ENCODE measurements at regions not wholly inside any gene's neighbourhood (a gene's known extent, or its start where the extent isn't known, plus 50 kb on each side); places are given as distances from the start of the nearest gene placed in this dataset.

DNA sequence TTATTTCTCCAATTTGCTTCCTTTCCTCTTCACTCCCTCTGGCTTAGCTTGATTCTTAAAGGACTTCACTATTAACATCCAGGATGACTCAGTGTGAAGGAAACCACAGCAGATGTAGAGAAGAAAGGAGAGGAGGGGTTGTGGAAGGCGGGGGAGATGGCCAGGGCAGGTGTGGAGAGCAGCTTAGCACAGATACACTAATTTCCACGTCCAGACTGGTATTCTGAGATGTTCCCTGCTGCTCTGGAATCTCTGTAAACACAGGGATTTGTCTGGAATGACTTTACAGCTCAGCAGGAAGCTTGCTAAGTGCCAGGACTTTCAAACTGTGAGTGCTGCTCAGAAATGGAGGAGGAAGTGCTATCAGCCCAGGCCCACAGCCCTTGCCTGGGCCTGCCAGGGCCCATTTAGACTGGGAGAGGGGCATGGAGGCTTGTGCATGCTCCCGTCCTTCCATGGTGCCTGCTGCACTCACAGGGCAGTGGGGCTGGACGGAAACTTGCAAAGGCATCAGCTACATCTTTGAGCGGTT is 202.5 kb upstream of the DDHD1 start:
- peak overlapping the region; percentile 93 to 99 (median 97) for H3K27ac Mint-ChIP-seq
- no peaks in the 10 kb centered on the region for H3K9me3 ChIP-seq (ENCODE audit: control insufficient read depth, low read depth, low read length)
- H2BK5ac ChIP-seq (ENCODE audit: insufficient read length, low read length), result no peak overlapping the region
- H3K9me3 Mint-ChIP-seq, result peaks cover 0 to 11% of the 10 kb centered on the region in 2 experiments; a peak in 3 of 5 replicates
- no peak overlapping the region for H2BK15ac ChIP-seq (ENCODE audit: low read depth, low read length)
- no peak overlapping the region for H3K23ac ChIP-seq (ENCODE audit: insufficient read length, low read depth, low read length)
- no CpG with 5 or more reads among the region's 5 CpGs for WGBS (ENCODE audit: extremely low coverage, insufficient read length, low lambda C conversion rate)
- H3K23me2 ChIP-seq (ENCODE audit: insufficient read length, low read depth, low read length, poor library complexity, severe bottlenecking), result no peaks in the 10 kb centered on the region
- H2BK12ac ChIP-seq (ENCODE audit: insufficient read length, low read depth, low read length), result no peak overlapping the region
- peak overlapping the region; percentile 5 to 51; a peak in 4 of 5 replicates for H3K4me3 Mint-ChIP-seq
- peak overlapping the region; percentile 91 for H3K27ac ChIP-seq (ENCODE audit: insufficient read length, low read depth, low read length)
- H3K14ac ChIP-seq (ENCODE audit: insufficient read depth, low read length), result no peak overlapping the region
- H2AFZ ChIP-seq (ENCODE audit: low read length), result no peak overlapping the region
- no peak overlapping the region for H4K5ac ChIP-seq (ENCODE audit: insufficient read length, low read depth, low read length)
- no peaks in the 10 kb centered on the region for H3K27me3 Mint-ChIP-seq (ENCODE audit: low read depth)
- peak; percentile 88 for DNase-seq
- H3K27me3 ChIP-seq (ENCODE audit: insufficient read depth, low read length), result no peaks in the 10 kb centered on the region
- H2BK120ac ChIP-seq (ENCODE audit: low read depth, low read length, poor library complexity, severe bottlenecking), result no peak overlapping the region
- H4K91ac ChIP-seq (ENCODE audit: insufficient read length, low read depth, low read length), result no peak overlapping the region
- H3K4me2 ChIP-seq (ENCODE audit: insufficient read depth, insufficient read length, low read length), result no peak overlapping the region
- H3K9ac ChIP-seq (ENCODE audit: extremely low read depth, insufficient read length, low read length), result no peak overlapping the region
- H3K79me1 ChIP-seq (ENCODE audit: insufficient read depth, low read depth, low read length, poor library complexity, severe bottlenecking), result no peaks in the 10 kb centered on the region
- no peak overlapping the region for H4K8ac ChIP-seq (replicated peaks; ENCODE audit: insufficient read length, low read depth, low read length)
- peaks cover 2% of the 10 kb centered on the region; the same call in 1 of the 2 replicates for H3K4me1 ChIP-seq (ENCODE audit: insufficient read depth, low read length)
- peaks cover 38 to 39% of the 10 kb centered on the region in 2 experiments for H3K4me1 Mint-ChIP-seq
- no peaks in the 10 kb centered on the region for H4K20me1 ChIP-seq (ENCODE audit: control insufficient read depth, insufficient read depth, insufficient read length)
- H3T11ph ChIP-seq (ENCODE audit: low read length), result no peak overlapping the region
- H2AK5ac ChIP-seq (ENCODE audit: insufficient read length, low read length), result no peak overlapping the region
- no peak overlapping the region for H3K56ac ChIP-seq (ENCODE audit: insufficient read length, low read depth, low read length)
- no peak overlapping the region for H3K4ac ChIP-seq (ENCODE audit: low read depth, low read length)
- H3K79me2 ChIP-seq (ENCODE audit: insufficient read depth, low read length), result no peaks in the 10 kb centered on the region
- H2BK20ac ChIP-seq (ENCODE audit: low read depth, low read length, poor library complexity, severe bottlenecking), result no peak overlapping the region
- H3K18ac ChIP-seq (ENCODE audit: insufficient read length, low read depth, low read length), result no peak overlapping the region
- peaks cover 10 to 13% (median 11%) of the 10 kb centered on the region in 3 experiments for H3K36me3 Mint-ChIP-seq (ENCODE audit: insufficient read depth in 1 of 3, low read depth in 3 of 3)
- TF ChIP-seq, protein P1, sequence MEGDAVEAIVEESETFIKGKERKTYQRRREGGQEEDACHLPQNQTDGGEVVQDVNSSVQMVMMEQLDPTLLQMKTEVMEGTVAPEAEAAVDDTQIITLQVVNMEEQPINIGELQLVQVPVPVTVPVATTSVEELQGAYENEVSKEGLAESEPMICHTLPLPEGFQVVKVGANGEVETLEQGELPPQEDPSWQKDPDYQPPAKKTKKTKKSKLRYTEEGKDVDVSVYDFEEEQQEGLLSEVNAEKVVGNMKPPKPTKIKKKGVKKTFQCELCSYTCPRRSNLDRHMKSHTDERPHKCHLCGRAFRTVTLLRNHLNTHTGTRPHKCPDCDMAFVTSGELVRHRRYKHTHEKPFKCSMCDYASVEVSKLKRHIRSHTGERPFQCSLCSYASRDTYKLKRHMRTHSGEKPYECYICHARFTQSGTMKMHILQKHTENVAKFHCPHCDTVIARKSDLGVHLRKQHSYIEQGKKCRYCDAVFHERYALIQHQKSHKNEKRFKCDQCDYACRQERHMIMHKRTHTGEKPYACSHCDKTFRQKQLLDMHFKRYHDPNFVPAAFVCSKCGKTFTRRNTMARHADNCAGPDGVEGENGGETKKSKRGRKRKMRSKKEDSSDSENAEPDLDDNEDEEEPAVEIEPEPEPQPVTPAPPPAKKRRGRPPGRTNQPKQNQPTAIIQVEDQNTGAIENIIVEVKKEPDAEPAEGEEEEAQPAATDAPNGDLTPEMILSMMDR (conservative IDR thresholded peaks at IDR 0.05), result no peak
